Thyroid gland (tissue), 4 donors: ENCODE measurements at regions not wholly inside any gene's neighbourhood (a gene's known extent, or its start where the extent isn't known, plus 50 kb on each side); places are given as distances from the start of the nearest gene placed in this dataset.

Experiments
- DNase-seq, 2 donors: peaks; one replicate each; pipeline ENCODE4 v3.0.0-alpha.2; 2019
- H3K27ac ChIP-seq, 3 donors: fragments of 200-600 bp; sonication (generic); 1 replicate in 2 of 3; 2 replicates in 1 of 3; pipeline ENCODE4 v1.5.1; 2016 to 2019; ENCODE audit warnings: mild to moderate bottlenecking in 1 of 3, moderate library complexity in 1 of 3
- H3K27me3 ChIP-seq: fragments of 200-600 bp; sonication (generic); one replicate; pipeline ENCODE4 v1.5.1; 2019
- H3K36me3 ChIP-seq, 2 donors: fragments of 200-600 bp; sonication (generic); one replicate each; pipeline ENCODE4 v1.5.1; 2016 to 2019
- H3K4me1 ChIP-seq, 2 donors: fragments of 200-600 bp; sonication (generic); one replicate each; pipeline ENCODE4 v1.5.1; 2017 to 2019
- H3K4me3 ChIP-seq, 3 donors: fragments of 200-600 bp; sonication (generic); replicated peaks in 1 of 3; 1 replicate in 2 of 3; 2 replicates in 1 of 3; pipeline ENCODE4 v1.5.1; 2016; ENCODE audit warnings: mild to moderate bottlenecking in 1 of 3
- H3K9me3 ChIP-seq: fragments of 200-600 bp; sonication (generic); one replicate; pipeline ENCODE4 v1.5.1; 2017
- CTCF ChIP-seq, 6 experiments: fragments of 200-600 bp in 3 of 6; fragments of 450-650 bp in 3 of 6; sonication (generic) in 3 of 6; IDR thresholded peaks; one replicate each; pipeline ENCODE4 v1.5.1; 2016 to 2019; ENCODE audit warnings: antibody characterized with exemption in 6 of 6, mild to moderate bottlenecking in 2 of 6, inconsistent platforms in 1 of 6, moderate library complexity in 1 of 6
- POLR2A ChIP-seq, 2 donors: fragments of 450-650 bp; IDR thresholded peaks; one replicate each; pipeline ENCODE4 v1.6.1; 2017; ENCODE audit warnings: antibody characterized with exemption in 2 of 2, mild to moderate bottlenecking in 2 of 2, moderate library complexity in 1 of 2
- WGBS, 2 donors: methylation state at CpG; one replicate each; pipeline ENCODE4 v1.1.5; 2017; 5-methylcytosine and 5-hydroxymethylcytosine counted together
- intact Hi-C: fragments of 100-400 bp; cut with DNase I; formaldehyde crosslinking; loops from one replicate; pipeline ENCODE4 v1.15.1; 2023

DNA sequence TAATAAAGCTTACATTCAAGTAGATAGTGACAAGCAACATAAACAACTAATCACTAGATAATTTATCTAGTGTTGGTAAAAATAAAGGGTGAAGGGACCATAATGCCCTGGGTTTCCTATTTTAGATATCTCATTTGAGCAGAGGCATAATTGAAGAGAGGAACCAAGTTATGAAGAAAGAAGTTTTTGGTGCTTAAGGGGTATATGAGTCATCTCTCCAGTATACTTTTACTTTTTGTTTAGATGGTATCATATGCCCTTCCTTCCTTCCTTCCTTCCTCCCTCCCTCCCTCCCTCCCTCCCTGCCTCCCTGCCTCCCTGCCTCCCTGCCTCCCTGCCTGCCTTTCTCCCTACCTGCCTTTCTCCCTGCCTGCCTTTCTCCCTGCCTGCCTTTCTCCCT lies 1053.5 kb upstream of the CELF4 start:
- H3K4me3 ChIP-seq, result no peak overlapping the region
- no peak overlapping the region for H3K27ac ChIP-seq
- H3K4me1 ChIP-seq, result no peaks in the 10 kb centered on the region
- no peak for DNase-seq
- H3K9me3 ChIP-seq, result no peaks in the 10 kb centered on the region
- intact Hi-C loops, result no loop called here
- H3K27me3 ChIP-seq, result no peaks in the 10 kb centered on the region
- H3K36me3 ChIP-seq, result no peaks in the 10 kb centered on the region
- TF ChIP-seq POLR2A (IDR thresholded peaks at IDR 0.05) (no peak), CTCF (IDR thresholded peaks at IDR 0.05) (no peak)

GRCh38 chr18:38616306-38616705 lies 1050.7 kb upstream of the CELF4 start:
- 85 to 90% methylated on average over 4 of the region's 4 CpGs for WGBS, 2 donors
- Histone ChIP-seq H3K9me3 (no peaks in the 10 kb centered on the region), H3K27ac (no peak overlapping the region), H3K4me3 (no peak overlapping the region), H3K36me3 (no peaks in the 10 kb centered on the region), H3K4me1 (no peaks in the 10 kb centered on the region), H3K27me3 (no peaks in the 10 kb centered on the region)
- intact Hi-C loops, result no loop called here
- DNase-seq, result no peak
- no peak for TF ChIP-seq POLR2A (IDR thresholded peaks at IDR 0.05)
- no peak for TF ChIP-seq CTCF (IDR thresholded peaks at IDR 0.05)

- intact Hi-C loops, result no loop called here
- WGBS, 2 donors, result 94 to 98% methylated on average over 2 of the region's 2 CpGs
- TF ChIP-seq CTCF (IDR thresholded peaks at IDR 0.05) (no peak), POLR2A (IDR thresholded peaks at IDR 0.05) (no peak)
These were observed 1047.3 kb upstream of the CELF4 start for GRCh38 chr18:38612904-38613303.

DNA sequence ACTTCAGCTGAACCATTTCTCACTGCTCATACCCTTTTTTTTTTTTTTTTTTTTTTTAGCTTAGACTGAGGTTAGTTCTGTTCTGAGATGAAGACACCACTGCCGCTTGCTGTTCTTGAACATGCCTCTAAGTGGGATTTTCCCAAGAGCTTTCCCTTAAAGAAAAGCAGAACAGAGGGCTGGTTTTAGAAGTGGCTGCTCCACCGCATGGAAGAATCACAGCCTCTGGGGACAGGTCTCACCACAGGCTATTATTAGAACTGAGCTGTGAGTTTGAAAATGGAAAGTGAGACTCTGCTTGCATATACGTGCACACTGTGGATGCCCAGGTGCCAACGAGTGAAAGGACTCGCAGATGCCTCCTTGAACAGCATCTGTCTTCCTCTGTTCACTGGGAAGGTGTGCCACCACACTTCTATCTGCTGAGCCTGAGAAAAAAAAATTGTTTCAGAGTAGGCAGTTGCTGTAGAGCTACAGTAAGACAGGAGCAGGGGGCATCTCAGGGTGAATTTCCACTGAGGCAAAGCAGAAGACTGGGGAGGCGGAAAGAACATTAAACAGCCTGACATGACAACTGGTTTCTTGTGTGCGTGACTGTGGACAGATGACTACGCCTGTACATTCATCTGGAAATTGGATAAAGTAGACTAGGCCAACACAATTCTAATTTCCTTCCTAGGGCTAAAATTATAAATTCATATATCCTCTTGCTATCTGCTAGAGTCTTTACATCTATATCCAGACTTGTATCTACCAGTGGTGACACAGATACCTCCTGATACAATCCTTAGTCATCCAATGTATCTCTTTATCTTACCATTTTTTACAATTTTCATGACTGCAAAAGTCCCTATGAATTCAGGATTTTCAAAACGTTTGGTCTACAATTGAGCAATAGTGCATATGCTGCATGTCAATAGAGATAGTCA lies 1045.7 kb upstream of the CELF4 start:
- Histone ChIP-seq H3K27me3 (no peaks in the 10 kb centered on the region), H3K4me1 (no peaks in the 10 kb centered on the region), H3K36me3 (no peaks in the 10 kb centered on the region), H3K9me3 (no peaks in the 10 kb centered on the region), H3K4me3 (no peak overlapping the region), H3K27ac (no peak overlapping the region)
- intact Hi-C loops, result no loop called here
- no peak for TF ChIP-seq CTCF (IDR thresholded peaks at IDR 0.05)
- no peak for TF ChIP-seq POLR2A (IDR thresholded peaks at IDR 0.05)
- 59 to 65% methylated on average over 9 of the region's 9 CpGs for WGBS, 2 donors
- no peak for DNase-seq

More at GRCh38 chr18:38612904-38613303, 1047.3 kb upstream of the CELF4 start:
- H3K27me3 ChIP-seq, result no peaks in the 10 kb centered on the region
- H3K36me3 ChIP-seq, result no peaks in the 10 kb centered on the region
- H3K4me1 ChIP-seq, result no peaks in the 10 kb centered on the region
- H3K4me3 ChIP-seq, result no peak overlapping the region
- no peak overlapping the region for H3K27ac ChIP-seq
- DNase-seq, result no peak
- H3K9me3 ChIP-seq, result no peaks in the 10 kb centered on the region

- no peak overlapping the region for H3K4me3 ChIP-seq
- intact Hi-C loops, result no loop called here
- 72 to 81% methylated on average over 2 of the region's 2 CpGs for WGBS, 2 donors
- no peaks in the 10 kb centered on the region for H3K9me3 ChIP-seq
- H3K4me1 ChIP-seq, result no peaks in the 10 kb centered on the region
- no peak overlapping the region for H3K27ac ChIP-seq
- no peaks in the 10 kb centered on the region for H3K27me3 ChIP-seq
- TF ChIP-seq POLR2A (IDR thresholded peaks at IDR 0.05) (no peak), CTCF (IDR thresholded peaks at IDR 0.05) (no peak)
- DNase-seq, result no peak
- no peaks in the 10 kb centered on the region for H3K36me3 ChIP-seq
These were observed 1041.2 kb upstream of the CELF4 start for GRCh38 chr18:38606841-38607240.
